HG03457 (cell line): ENCODE measurements at regions not wholly inside any gene's neighbourhood (a gene's known extent, or its start where the extent isn't known, plus 50 kb on each side); places are given as distances from the start of the nearest gene placed in this dataset.
"Not testable (repeated sequence)": the region's sequence is repeated elsewhere in the genome, so short reads cannot be mapped to it uniquely, and the experiment has no call there.

ENCODE experiments used
- ATAC-seq: cut with Tn5 transposase; IDR thresholded peaks from one replicate; pipeline ENCODE4 v1.9.1; 2021; ENCODE audit warnings: moderate number of reproducible peaks; ENCODE audit not compliant: unreplicated experiment

DNA sequence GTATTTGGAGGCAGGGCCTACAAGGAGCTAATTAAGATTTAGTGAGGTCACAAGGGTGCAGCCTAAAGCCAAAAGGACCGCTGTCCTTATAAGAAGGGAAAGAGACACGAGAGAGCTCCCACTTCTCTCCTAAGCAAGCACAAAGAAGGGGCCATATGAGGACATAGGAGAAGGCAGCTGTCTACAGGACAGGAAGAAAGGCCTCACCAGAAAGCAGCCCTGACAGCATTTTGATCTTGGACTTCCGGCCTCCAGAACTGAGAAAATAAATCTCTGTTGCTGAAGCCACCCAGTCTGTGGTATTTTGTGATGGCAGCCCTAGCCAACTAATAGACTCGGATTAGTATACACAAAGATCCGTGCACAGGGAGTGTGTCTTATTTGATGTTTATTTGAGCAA, 139.7 kb downstream of the B3GNT2 start:
- no peak for ATAC-seq

- no peak for ATAC-seq
Measured at GRCh38 chr2:62334440-62335058, 138.6 kb downstream of the B3GNT2 start.

- ATAC-seq, result no peak
Measured at GRCh38 chr2:62334009-62334408, 138.1 kb downstream of the B3GNT2 start.

DNA sequence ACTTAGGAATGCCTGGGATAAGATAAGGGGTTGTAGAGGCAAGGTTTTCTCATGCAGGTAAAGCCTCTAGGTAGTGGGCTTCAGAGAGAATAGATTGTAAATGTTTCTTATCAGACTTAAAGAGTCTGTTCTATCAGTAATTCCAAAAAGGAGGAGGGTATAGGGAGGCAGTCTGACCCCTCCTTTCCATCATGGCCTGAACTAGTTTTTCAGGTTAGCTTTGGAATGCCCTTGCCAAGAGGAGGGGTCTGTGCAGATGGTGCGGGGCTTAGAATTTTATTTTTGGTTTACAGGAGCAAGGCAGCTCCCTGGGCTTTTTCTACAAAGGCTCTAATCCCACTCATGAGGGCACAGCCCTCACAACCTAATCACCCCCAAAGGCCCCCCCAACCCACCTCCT, 135.0 kb downstream of the B3GNT2 start:
- ATAC-seq, result no peak

DNA sequence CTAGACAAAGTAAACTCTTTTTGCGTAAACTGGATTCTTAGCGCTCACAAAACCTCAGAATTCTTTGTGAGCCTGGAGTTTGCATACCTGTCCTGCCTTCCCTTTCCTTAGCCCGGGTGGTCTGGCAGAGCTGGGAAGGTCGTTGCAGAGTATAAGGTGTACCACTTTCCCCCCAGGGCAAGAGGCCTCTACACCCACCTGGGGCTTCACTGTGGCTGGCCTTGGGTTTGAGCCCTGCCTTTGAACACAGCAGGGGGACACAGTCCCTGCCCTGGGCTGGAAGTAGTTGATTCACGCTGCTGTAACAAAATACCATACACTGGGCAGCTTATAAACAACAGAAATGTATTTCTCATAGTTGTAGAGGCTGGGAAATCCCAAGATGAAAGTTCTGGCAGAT, 133.9 kb downstream of the B3GNT2 start:
- no peak for ATAC-seq

DNA sequence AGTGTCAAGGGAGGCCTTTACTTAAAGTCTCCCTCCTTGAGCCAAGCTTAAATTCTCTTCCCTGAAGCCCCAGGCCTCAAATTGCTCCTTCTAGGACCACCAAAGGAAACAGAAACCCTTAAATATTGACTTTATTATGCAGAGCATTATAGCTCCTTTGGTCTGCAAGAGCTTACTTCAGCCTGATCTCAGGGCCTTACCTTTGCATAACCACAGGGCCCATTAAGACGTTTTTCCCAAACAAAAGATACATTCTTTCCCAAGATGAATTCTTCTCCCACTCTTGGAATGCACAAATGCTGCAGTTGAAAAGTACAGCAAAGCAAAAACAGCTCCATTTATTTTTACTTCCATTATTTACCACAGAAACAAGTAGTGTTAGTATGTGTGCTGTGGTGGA, 130.8 kb downstream of the B3GNT2 start:
- ATAC-seq, result no peak

GRCh38 chr2:62325398-62325797, 129.5 kb downstream of the B3GNT2 start:
- ATAC-seq, result no peak

GRCh38 chr2:62321380-62322289, 125.7 kb downstream of the B3GNT2 start:
- ATAC-seq, result no peak

- ATAC-seq, result no peak
Measured at GRCh38 chr2:62320657-62321357, 124.9 kb downstream of the B3GNT2 start.

DNA sequence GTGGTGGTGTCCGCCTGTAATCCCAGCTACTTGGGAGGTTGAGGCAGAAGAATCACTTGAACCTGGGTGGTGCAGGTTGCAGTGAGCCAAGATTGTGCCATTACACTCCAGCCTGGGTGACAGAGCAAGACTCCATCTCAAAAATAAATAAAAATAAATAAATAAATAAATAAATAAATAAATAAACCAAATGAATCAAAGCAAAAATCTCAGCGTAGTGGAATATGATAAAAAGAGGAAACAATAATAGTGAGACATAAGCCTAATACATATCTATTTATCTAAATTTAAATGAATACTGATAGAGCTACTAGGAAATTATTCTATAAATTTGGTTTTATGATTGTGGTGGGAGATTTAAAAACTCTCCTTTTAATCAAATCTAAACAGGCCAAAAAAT, 124.2 kb downstream of the B3GNT2 start:
- ATAC-seq, result not testable (repeated sequence)

- ATAC-seq, result no peak
Measured at GRCh38 chr2:62319070-62319469, 123.2 kb downstream of the B3GNT2 start.

DNA sequence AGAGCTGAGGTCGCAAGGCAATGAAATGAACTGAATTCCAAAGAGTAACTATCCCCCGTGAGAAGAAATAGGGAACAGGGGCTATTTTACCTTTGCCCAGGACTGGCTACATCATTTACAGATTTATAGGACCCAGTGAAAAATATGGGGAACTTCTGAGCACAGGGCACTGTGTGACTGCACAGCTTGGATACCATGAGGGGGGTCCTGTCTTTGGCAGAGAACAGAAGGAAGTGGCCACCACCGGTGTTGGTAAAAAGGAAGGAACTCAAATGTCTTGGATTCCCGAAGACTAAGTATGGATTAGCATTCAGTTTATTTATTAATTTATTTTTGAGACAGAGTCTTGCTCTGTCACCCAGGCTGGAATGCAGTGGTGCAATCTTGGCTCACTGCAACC, 119.6 kb downstream of the B3GNT2 start:
- no peak for ATAC-seq

GRCh38 chr2:62314291-62314690, 118.4 kb downstream of the B3GNT2 start:
- ATAC-seq, result no peak

GRCh38 chr2:62313449-62314227, 117.7 kb downstream of the B3GNT2 start:
- ATAC-seq, result no peak

- ATAC-seq, result peak; percentile 36
Measured at GRCh38 chr2:62309465-62310091, 113.7 kb downstream of the B3GNT2 start.

DNA sequence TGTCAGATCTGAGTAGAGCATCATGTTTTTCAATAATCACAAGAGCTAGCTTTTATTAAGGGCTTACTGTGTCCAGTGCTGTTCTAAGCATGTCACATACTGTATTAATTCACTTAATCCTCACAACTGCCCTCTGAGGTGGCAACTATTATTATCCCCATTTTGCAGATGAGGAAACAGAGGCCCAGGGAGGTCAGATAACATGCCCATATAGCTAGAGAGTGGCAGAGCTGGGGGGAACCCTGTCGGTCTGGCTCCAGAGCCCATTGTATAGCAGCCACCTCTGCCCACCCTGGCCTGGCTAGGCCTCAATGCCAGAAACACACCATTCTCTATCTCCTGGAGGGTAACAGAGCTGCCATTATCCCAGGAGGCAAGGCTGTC, 113.2 kb downstream of the B3GNT2 start:
- no peak for ATAC-seq

- ATAC-seq, result no peak
Measured at GRCh38 chr2:62307469-62308389, 111.8 kb downstream of the B3GNT2 start.

DNA sequence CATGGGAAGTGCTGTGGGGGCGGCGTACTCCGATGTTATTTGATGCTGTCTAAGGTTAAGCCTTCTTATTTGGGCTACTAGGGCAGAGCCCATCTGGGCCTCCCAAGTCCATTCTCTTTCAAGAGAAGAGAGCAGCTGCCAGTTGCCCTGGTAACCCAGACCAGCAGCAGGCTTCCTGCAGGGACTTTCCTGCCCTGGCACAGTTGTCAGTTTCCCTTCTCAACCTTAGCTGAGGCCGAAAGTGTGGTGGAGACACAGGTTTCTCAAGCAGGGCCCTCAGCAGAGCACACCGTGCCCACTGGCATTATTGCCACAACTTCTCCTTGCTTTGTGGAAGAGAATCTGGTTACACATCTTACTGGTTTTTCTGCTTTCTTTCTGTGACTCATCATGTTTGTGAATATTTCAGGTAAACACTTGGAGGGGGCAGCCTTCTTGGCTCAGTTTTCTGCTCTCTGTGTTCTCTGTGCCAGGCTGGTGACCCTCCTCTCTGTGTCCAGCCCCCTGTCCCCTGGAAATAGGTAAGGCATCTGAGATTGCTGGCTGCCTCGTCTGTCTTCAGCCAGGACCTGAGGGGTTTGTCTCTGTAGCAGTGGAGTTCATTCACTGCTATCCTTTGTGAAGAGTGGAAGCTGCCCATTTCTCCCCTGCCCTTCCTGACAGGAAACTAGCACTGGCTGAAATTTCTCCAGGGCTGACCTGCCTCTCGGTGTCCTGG, 111.0 kb downstream of the B3GNT2 start:
- peak; percentile 29 for ATAC-seq
